Ishikawa (cell line): ENCODE measurements at regions not wholly inside any gene's neighbourhood (a gene's known extent, or its start where the extent isn't known, plus 50 kb on each side); places are given as distances from the start of the nearest gene placed in this dataset.

Experiments used
- CEBPB ChIP-seq: IDR thresholded peaks from 2 replicates; pipeline ENCODE4 v1.6.1; 2012
- CREB1 ChIP-seq: IDR thresholded peaks from 2 replicates; pipeline ENCODE4 v1.6.1; 2012; ENCODE audit warnings: low read depth
- EGR1 ChIP-seq: IDR thresholded peaks from 2 replicates; pipeline ENCODE4 v1.6.1; 2012
- EP300 ChIP-seq: IDR thresholded peaks from 2 replicates; pipeline ENCODE4 v1.6.1; 2012; ENCODE audit warnings: borderline replicate concordance
- FOXM1 ChIP-seq: IDR thresholded peaks from 2 replicates; pipeline ENCODE4 v1.6.1; 2012; ENCODE audit warnings: low read depth, borderline replicate concordance
- MAX ChIP-seq: IDR thresholded peaks from 2 replicates; pipeline ENCODE4 v1.6.1; 2012
- NFIC ChIP-seq: IDR thresholded peaks from 2 replicates; pipeline ENCODE4 v1.6.1; 2012
- RAD21 ChIP-seq: IDR thresholded peaks from 2 replicates; pipeline ENCODE4 v1.6.1; 2012; ENCODE audit warnings: low read depth
- REST ChIP-seq: IDR thresholded peaks from 2 replicates; pipeline ENCODE4 v1.6.1; 2012; ENCODE audit warnings: low read depth, mild to moderate bottlenecking
- TAF1 ChIP-seq: IDR thresholded peaks from 2 replicates; pipeline ENCODE4 v1.6.1; 2012; ENCODE audit warnings: low read depth, mild to moderate bottlenecking
- TEAD4 ChIP-seq: IDR thresholded peaks from 2 replicates; pipeline ENCODE4 v1.6.1; 2012
- USF1 ChIP-seq: IDR thresholded peaks from 2 replicates; pipeline ENCODE4 v1.6.1; 2012
- YY1 ChIP-seq: IDR thresholded peaks from 2 replicates; pipeline ENCODE4 v1.6.1; 2012; ENCODE audit warnings: low read depth
- ZBTB7A ChIP-seq: IDR thresholded peaks from 2 replicates; pipeline ENCODE4 v1.6.1; 2012; ENCODE audit warnings: low read depth

GRCh38 chr5:89293810-89294209 lies 410.8 kb upstream of the MEF2C start:
- no peak for TF ChIP-seq EGR1
- TF ChIP-seq USF1: no peak
- no peak for TF ChIP-seq FOXM1
- no peak for TF ChIP-seq NFIC
- no peak for TF ChIP-seq TEAD4
- no peak for TF ChIP-seq MAX
- no peak for TF ChIP-seq REST
- TF ChIP-seq TAF1: no peak
- TF ChIP-seq RAD21: no peak
- no peak for TF ChIP-seq CREB1
- TF ChIP-seq EP300: no peak
- no peak for TF ChIP-seq CEBPB
- TF ChIP-seq ZBTB7A: no peak
- no peak for TF ChIP-seq YY1
